ENCODE measurements at regions not wholly inside any gene's neighbourhood (a gene's known extent, or its start where the extent isn't known, plus 50 kb on each side); places are given as distances from the start of the nearest gene placed in this dataset.

DNA sequence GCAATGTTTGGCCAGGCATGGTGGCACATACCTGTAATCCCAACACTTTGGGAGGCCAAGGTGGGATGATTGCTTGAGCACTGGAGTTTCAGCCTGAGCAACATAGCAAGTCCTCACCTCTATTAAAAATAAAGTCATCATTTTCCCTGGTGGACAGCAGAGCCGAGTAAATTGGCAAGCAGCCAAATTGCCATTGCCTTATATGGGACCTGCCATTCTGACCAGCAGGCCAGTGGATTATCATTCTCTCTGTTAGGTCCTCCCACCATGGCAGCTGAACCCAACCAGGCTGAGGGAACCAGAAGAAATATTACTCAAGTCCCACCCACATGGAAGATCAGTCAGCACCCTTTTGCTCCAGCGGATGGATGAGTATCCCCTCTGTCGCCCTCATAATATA lies 1829.9 kb downstream of the EFNA5 start:
- no peak overlapping the region for H2AFZ ChIP-seq (ENCODE audit: low read length)
- no peaks in the 10 kb centered on the region for H3K79me2 ChIP-seq (ENCODE audit: insufficient read depth, low read length)
- no peaks in the 10 kb centered on the region for H3F3A ChIP-seq (ENCODE audit: insufficient read depth, low read length)
- no peaks in the 10 kb centered on the region for H3K9me3 ChIP-seq (ENCODE audit: low read length)
- H3K9me2 ChIP-seq (ENCODE audit: low read depth, low read length), result no peaks in the 10 kb centered on the region
- no peak for TF ChIP-seq EZH2 (IDR thresholded peaks at IDR 0.05; ENCODE audit: borderline replicate concordance, low read length)
- TF ChIP-seq, protein P1, sequence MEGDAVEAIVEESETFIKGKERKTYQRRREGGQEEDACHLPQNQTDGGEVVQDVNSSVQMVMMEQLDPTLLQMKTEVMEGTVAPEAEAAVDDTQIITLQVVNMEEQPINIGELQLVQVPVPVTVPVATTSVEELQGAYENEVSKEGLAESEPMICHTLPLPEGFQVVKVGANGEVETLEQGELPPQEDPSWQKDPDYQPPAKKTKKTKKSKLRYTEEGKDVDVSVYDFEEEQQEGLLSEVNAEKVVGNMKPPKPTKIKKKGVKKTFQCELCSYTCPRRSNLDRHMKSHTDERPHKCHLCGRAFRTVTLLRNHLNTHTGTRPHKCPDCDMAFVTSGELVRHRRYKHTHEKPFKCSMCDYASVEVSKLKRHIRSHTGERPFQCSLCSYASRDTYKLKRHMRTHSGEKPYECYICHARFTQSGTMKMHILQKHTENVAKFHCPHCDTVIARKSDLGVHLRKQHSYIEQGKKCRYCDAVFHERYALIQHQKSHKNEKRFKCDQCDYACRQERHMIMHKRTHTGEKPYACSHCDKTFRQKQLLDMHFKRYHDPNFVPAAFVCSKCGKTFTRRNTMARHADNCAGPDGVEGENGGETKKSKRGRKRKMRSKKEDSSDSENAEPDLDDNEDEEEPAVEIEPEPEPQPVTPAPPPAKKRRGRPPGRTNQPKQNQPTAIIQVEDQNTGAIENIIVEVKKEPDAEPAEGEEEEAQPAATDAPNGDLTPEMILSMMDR (IDR thresholded peaks at IDR 0.05; ENCODE audit: low read length), result no peak
- no peak overlapping the region for H3K27ac ChIP-seq (ENCODE audit: low read depth, low read length, poor library complexity, severe bottlenecking)
- H3K4me2 ChIP-seq (ENCODE audit: low read length), result no peak overlapping the region
- H3K9ac ChIP-seq (ENCODE audit: low read length), result no peak overlapping the region
- no peaks in the 10 kb centered on the region for H4K20me1 ChIP-seq (ENCODE audit: insufficient read depth, low read length)
- no peaks in the 10 kb centered on the region for H3K27me3 ChIP-seq (ENCODE audit: insufficient read depth, low read length)
- no peak overlapping the region for H3K4me3 ChIP-seq (ENCODE audit: low read depth, low read length, poor library complexity, severe bottlenecking)
- H3K36me3 ChIP-seq (ENCODE audit: insufficient read depth, low read length), result no peaks in the 10 kb centered on the region
- no peaks in the 10 kb centered on the region for H3K4me1 ChIP-seq (ENCODE audit: insufficient read depth, low read length, severe bottlenecking)

DNA sequence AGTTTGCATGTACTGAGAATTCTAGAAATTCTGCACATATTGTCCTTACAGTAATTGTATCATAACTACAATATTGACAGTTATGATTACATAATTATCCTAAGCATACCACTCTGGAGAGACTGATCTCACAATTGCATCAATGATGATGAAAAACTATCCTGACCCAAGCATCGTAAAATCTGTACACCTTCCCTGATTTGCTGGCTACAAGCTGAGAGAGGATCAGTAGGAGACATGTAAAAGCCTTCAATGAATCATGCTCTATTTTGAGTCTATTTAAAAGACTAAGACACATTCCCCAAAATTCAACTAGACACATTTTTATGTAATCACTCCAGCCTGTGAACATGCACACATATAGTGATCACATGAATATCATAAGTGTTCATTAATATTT lies 1833.8 kb downstream of the EFNA5 start:
- Histone ChIP-seq H2AFZ (ENCODE audit: low read length) (no peak overlapping the region), H3K9ac (ENCODE audit: low read length) (no peak overlapping the region), H3K9me2 (ENCODE audit: low read depth, low read length) (no peaks in the 10 kb centered on the region), H3K4me1 (ENCODE audit: insufficient read depth, low read length, severe bottlenecking) (no peaks in the 10 kb centered on the region), H3K79me2 (ENCODE audit: insufficient read depth, low read length) (no peaks in the 10 kb centered on the region), H3K4me2 (ENCODE audit: low read length) (no peak overlapping the region), H3F3A (ENCODE audit: insufficient read depth, low read length) (no peaks in the 10 kb centered on the region), H3K27ac (ENCODE audit: low read depth, low read length, poor library complexity, severe bottlenecking) (no peak overlapping the region), H3K27me3 (ENCODE audit: insufficient read depth, low read length) (no peaks in the 10 kb centered on the region), H3K9me3 (ENCODE audit: low read length) (no peaks in the 10 kb centered on the region), H3K4me3 (ENCODE audit: low read depth, low read length, poor library complexity, severe bottlenecking) (no peak overlapping the region), H4K20me1 (ENCODE audit: insufficient read depth, low read length) (no peaks in the 10 kb centered on the region), H3K36me3 (ENCODE audit: insufficient read depth, low read length) (no peaks in the 10 kb centered on the region)
- no peak for TF ChIP-seq EZH2 (IDR thresholded peaks at IDR 0.05; ENCODE audit: borderline replicate concordance, low read length)
- TF ChIP-seq, protein P1 (IDR thresholded peaks at IDR 0.05; ENCODE audit: low read length), result no peak

DNA sequence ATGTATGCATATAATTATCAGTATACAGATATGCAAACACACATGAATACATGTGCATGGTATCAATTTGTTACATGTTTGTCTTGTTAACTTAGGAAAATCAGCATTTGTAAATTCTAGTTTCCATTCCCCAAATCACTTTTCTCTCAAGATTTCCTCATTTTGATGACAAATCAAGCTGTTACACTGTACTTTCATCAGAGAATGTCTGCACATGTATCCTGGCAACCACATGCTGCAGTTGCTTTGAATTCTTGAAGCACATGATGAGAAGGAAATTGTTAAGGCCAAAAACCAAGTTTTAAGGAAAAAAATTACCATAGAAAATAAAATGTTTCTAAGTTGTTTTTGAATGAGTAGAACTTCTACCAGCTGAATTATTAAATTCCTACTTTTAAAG lies 1834.5 kb downstream of the EFNA5 start:
- Histone ChIP-seq H3K9me3 (ENCODE audit: low read length) (no peaks in the 10 kb centered on the region), H3K4me2 (ENCODE audit: low read length) (no peak overlapping the region), H3K36me3 (ENCODE audit: insufficient read depth, low read length) (no peaks in the 10 kb centered on the region)

More for the DNA sequence above, 1834.5 kb downstream of the EFNA5 start:
- Histone ChIP-seq H3K4me3 (ENCODE audit: low read depth, low read length, poor library complexity, severe bottlenecking) (no peak overlapping the region), H3K27ac (ENCODE audit: low read depth, low read length, poor library complexity, severe bottlenecking) (no peak overlapping the region), H3K27me3 (ENCODE audit: insufficient read depth, low read length) (no peaks in the 10 kb centered on the region), H3K4me1 (ENCODE audit: insufficient read depth, low read length, severe bottlenecking) (no peaks in the 10 kb centered on the region), H3K9me2 (ENCODE audit: low read depth, low read length) (no peaks in the 10 kb centered on the region), H2AFZ (ENCODE audit: low read length) (no peak overlapping the region), H3F3A (ENCODE audit: insufficient read depth, low read length) (no peaks in the 10 kb centered on the region), H3K9ac (ENCODE audit: low read length) (no peak overlapping the region), H3K79me2 (ENCODE audit: insufficient read depth, low read length) (no peaks in the 10 kb centered on the region), H4K20me1 (ENCODE audit: insufficient read depth, low read length) (no peaks in the 10 kb centered on the region)
- TF ChIP-seq EZH2 (IDR thresholded peaks at IDR 0.05; ENCODE audit: borderline replicate concordance, low read length), result no peak
- TF ChIP-seq, protein P1 (IDR thresholded peaks at IDR 0.05; ENCODE audit: low read length), result no peak
